IMR-90 (cell line): ENCODE measurements at regions not wholly inside any gene's neighbourhood (a gene's known extent, or its start where the extent isn't known, plus 50 kb on each side); places are given as distances from the start of the nearest gene placed in this dataset.

Source experiments
- ATAC-seq: fragments of 200-7000 bp; cut with Tn5 transposase; 2 replicates; pipeline ENCODE4 v1.9.1; 2020; ENCODE audit warnings: low read depth, mild to moderate bottlenecking, moderate library complexity
- BruUV-seq: library from RNA; stranded (reverse); fragments of 400-500 nt; replicated peaks from 2 replicates; lab custom pipeline; 2021; lab: Mats Ljungman, UMichigan
- CTCF ChIA-PET: fragments of 300-600 bp; formaldehyde crosslinking; extraction: SDS; loops from one replicate; lab custom pipeline; 2021; ENCODE audit warnings: antibody characterized with exemption; lab: Yijun Ruan, JAX
- POLR2A ChIA-PET: fragments of 300-600 bp; sonication (Branson Sonifier 250); formaldehyde crosslinking; loops from one replicate; lab custom pipeline; 2022; ENCODE audit warnings: antibody characterized with exemption; ENCODE audit not compliant: unreplicated experiment; lab: Charles Lee
- DNase-seq: peaks from one replicate; pipeline ENCODE4 v3.0.0; 2013
- H2AFZ ChIP-seq: replicated peaks from 2 replicates; pipeline ENCODE3; 2013; ENCODE audit warnings: low read length, mild to moderate bottlenecking; ENCODE audit not compliant: poor library complexity
- H2AK5ac ChIP-seq: 2 replicates; pipeline ENCODE4 v1.6.1; 2013; ENCODE audit warnings: low read depth, low read length, inconsistent platforms
- H2AK9ac ChIP-seq: replicated peaks from 2 replicates; pipeline ENCODE3; 2013; ENCODE audit warnings: mild to moderate bottlenecking, low read depth, low read length, moderate library complexity; ENCODE audit not compliant: poor library complexity
- H2BK120ac ChIP-seq: 2 replicates; pipeline ENCODE4 v1.6.1; 2013; ENCODE audit warnings: low read depth, low read length, inconsistent platforms
- H2BK15ac ChIP-seq: 3 replicates; pipeline ENCODE4 v1.6.1; 2013; ENCODE audit warnings: low read depth, low read length, inconsistent platforms
- H2BK20ac ChIP-seq: 2 replicates; pipeline ENCODE4 v1.6.1; 2013; ENCODE audit warnings: low read depth, mild to moderate bottlenecking, inconsistent platforms, low read length, moderate library complexity
- H2BK5ac ChIP-seq: 2 replicates; pipeline ENCODE4 v1.6.1; 2013; ENCODE audit warnings: mild to moderate bottlenecking, low read depth, low read length, inconsistent platforms; ENCODE audit not compliant: poor library complexity, severe bottlenecking
- H3K14ac ChIP-seq: replicated peaks from 2 replicates; pipeline ENCODE4 v1.6.1; 2013; ENCODE audit warnings: low read depth, low read length, inconsistent platforms
- H3K18ac ChIP-seq: 2 replicates; pipeline ENCODE4 v1.6.1; 2013; ENCODE audit warnings: low read depth, low read length, control low read depth
- H3K23ac ChIP-seq: 2 replicates; pipeline ENCODE4 v1.6.1; 2013; ENCODE audit warnings: low read depth, low read length, inconsistent platforms
- H3K27ac ChIP-seq: 2 replicates; pipeline ENCODE4 v1.5.1; 2013; ENCODE audit warnings: mild to moderate bottlenecking, control low read depth, low read length; ENCODE audit not compliant: insufficient read depth
- H3K27me3 ChIP-seq: 2 replicates; pipeline ENCODE4 v1.6.1; 2013; ENCODE audit warnings: low read length; ENCODE audit not compliant: control insufficient read depth, insufficient read depth
- H3K36me3 ChIP-seq: 2 replicates; pipeline ENCODE4 v1.6.1; 2013; ENCODE audit warnings: low read length, mixed read lengths; ENCODE audit not compliant: control insufficient read depth, insufficient read depth
- H3K4ac ChIP-seq: 2 replicates; pipeline ENCODE4 v1.6.1; 2013; ENCODE audit warnings: low read depth, low read length, inconsistent platforms
- H3K4me1 ChIP-seq: 2 replicates; pipeline ENCODE4 v1.6.1; 2013; ENCODE audit warnings: low read length, mixed read lengths; ENCODE audit not compliant: control insufficient read depth, insufficient read depth
- H3K4me2 ChIP-seq: 2 replicates; pipeline ENCODE4 v1.6.1; 2013; ENCODE audit warnings: low read depth, mild to moderate bottlenecking, control low read depth, low read length, moderate library complexity
- H3K4me3 ChIP-seq: 2 replicates; pipeline ENCODE4 v1.5.1; 2013; ENCODE audit warnings: low read depth, mild to moderate bottlenecking, control low read depth, low read length, moderate library complexity; ENCODE audit not compliant: insufficient read depth
- H3K56ac ChIP-seq: 2 replicates; pipeline ENCODE4 v1.6.1; 2013; ENCODE audit warnings: low read length, inconsistent platforms; ENCODE audit not compliant: insufficient read depth; ENCODE audit errors: extremely low read depth
- H3K79me1 ChIP-seq, 2 experiments: 2 replicates each; pipeline ENCODE4 v1.6.1; 2013; ENCODE audit warnings: low read length in 2 of 2, inconsistent platforms in 1 of 2, low read depth in 1 of 2
- H3K9ac ChIP-seq: 2 replicates; pipeline ENCODE4 v1.6.1; 2013; ENCODE audit warnings: low read depth, low read length, control low read depth
- H3K9me1 ChIP-seq: 2 replicates; pipeline ENCODE4 v1.6.1; 2013; ENCODE audit warnings: low read length, inconsistent platforms; ENCODE audit not compliant: insufficient read depth
- H3K9me3 ChIP-seq: 2 replicates; pipeline ENCODE4 v1.6.1; 2013; ENCODE audit warnings: low read length; ENCODE audit not compliant: control insufficient read depth, insufficient read depth
- H4K20me1 ChIP-seq: 2 replicates; pipeline ENCODE4 v1.6.1; 2013; ENCODE audit warnings: low read length, inconsistent platforms; ENCODE audit not compliant: insufficient read depth
- H4K5ac ChIP-seq: 2 replicates; pipeline ENCODE4 v1.6.1; 2013; ENCODE audit warnings: mild to moderate bottlenecking, low read depth, low read length, control low read depth
- H4K8ac ChIP-seq, 2 experiments: 2 replicates each; pipeline ENCODE4 v1.6.1; 2013; ENCODE audit warnings: low read depth in 2 of 2, low read length in 2 of 2, control low read depth in 1 of 2, inconsistent platforms in 1 of 2
- H4K91ac ChIP-seq: 2 replicates; pipeline ENCODE4 v1.6.1; 2013; ENCODE audit warnings: low read depth, low read length, inconsistent platforms; ENCODE audit not compliant: insufficient read depth
- BHLHE40 ChIP-seq: fragments of 150-350 bp; IDR thresholded peaks from 2 replicates; pipeline ENCODE4 v1.6.1; 2016; ENCODE audit warnings: mild to moderate bottlenecking, low read depth, low read length
- CEBPB ChIP-seq: IDR thresholded peaks from 2 replicates; pipeline ENCODE4 v1.6.1; 2012; ENCODE audit warnings: low read depth, low read length, improper control_type of control experiment
- CTCF ChIP-seq: conservative IDR thresholded peaks from 2 replicates; pipeline ENCODE4 v1.5.1; 2012; ENCODE audit warnings: mild to moderate bottlenecking, low read depth, low read length, improper control_type of control experiment
- ELK1 ChIP-seq: fragments of 150-350 bp; IDR thresholded peaks from 2 replicates; pipeline ENCODE4 v1.6.1; 2016; ENCODE audit warnings: low read depth, mild to moderate bottlenecking, low read length, moderate library complexity, borderline replicate concordance
- FOS ChIP-seq: fragments of 150-350 bp; IDR thresholded peaks from 2 replicates; pipeline ENCODE4 v1.6.1; 2016; ENCODE audit warnings: low read depth, low read length
- MAZ ChIP-seq: IDR thresholded peaks from 2 replicates; pipeline ENCODE4 v1.6.1; 2012; ENCODE audit warnings: low read depth, mild to moderate bottlenecking, low read length, improper control_type of control experiment, moderate library complexity, borderline replicate concordance
- MXI1 ChIP-seq: IDR thresholded peaks from 2 replicates; pipeline ENCODE4 v1.6.1; 2012; ENCODE audit warnings: low read depth, mild to moderate bottlenecking, low read length, moderate library complexity, borderline replicate concordance
- NFE2L2 ChIP-seq: fragments of 150-350 bp; IDR thresholded peaks from 2 replicates; pipeline ENCODE4 v1.6.1; 2016; ENCODE audit warnings: low read depth, mild to moderate bottlenecking, low read length
- RAD21 ChIP-seq: IDR thresholded peaks from 2 replicates; pipeline ENCODE4 v1.6.1; 2012; ENCODE audit warnings: low read length, improper control_type of control experiment
- RFX5 ChIP-seq: IDR thresholded peaks from 2 replicates; pipeline ENCODE4 v1.8.0; 2012; ENCODE audit warnings: low read depth, mild to moderate bottlenecking, low read length, moderate library complexity
- SMC3 ChIP-seq: fragments of 150-350 bp; IDR thresholded peaks from 2 replicates; pipeline ENCODE4 v1.6.1; 2016; ENCODE audit warnings: low read depth, mild to moderate bottlenecking, antibody characterized with exemption, low read length, moderate library complexity
- WGBS, 2 experiments: methylation state at CpG; one replicate each; pipeline versions ENCODE4 v1.1.5 to v1.1.7; 2013; ENCODE audit warnings: missing lambda C conversion rate in 2 of 2; ENCODE audit not compliant: insufficient read length in 1 of 2; ENCODE audit errors: extremely low coverage in 2 of 2; 5-methylcytosine and 5-hydroxymethylcytosine counted together
- dilution Hi-C: fragments of 300-500 bp; cut with HindIII; formaldehyde crosslinking; loops from one replicate; pipeline ENCODE4 v1.14.3; 2018; ENCODE audit warnings: low sequenced_read_pairs; ENCODE audit not compliant: unreplicated experiment
- in situ Hi-C: fragments of 300-500 bp; cut with MboI; formaldehyde crosslinking; loops from 3 replicates; pipeline ENCODE4 v1.14.3; 2019; ENCODE audit warnings: low sequenced_read_pairs, inconsistent platforms, mixed read lengths
- intact Hi-C: fragments of 100-400 bp; cut with micrococcal nuclease; formaldehyde crosslinking; loops from 2 replicates; pipeline ENCODE4 v1.10.0; 2022

GRCh38 chr6:2404211-2404929 lies 159.0 kb upstream of the GMDS start:
- Histone ChIP-seq H4K20me1 (no peaks in the 10 kb centered on the region), H3K9ac (no peak overlapping the region), H3K4me2 (no peak overlapping the region), H3K56ac (no peak overlapping the region), H3K27ac (no peak overlapping the region), H3K79me1 (no peaks in the 10 kb centered on the region), H3K23ac (no peak overlapping the region), H3K4me3 (no peak overlapping the region), H3K4ac (no peak overlapping the region), H3K9me1 (no peaks in the 10 kb centered on the region), H3K4me1 (no peaks in the 10 kb centered on the region), H2BK20ac (no peak overlapping the region), H2BK120ac (no peak overlapping the region), H3K18ac (no peak overlapping the region), H3K27me3 (no peaks in the 10 kb centered on the region), H3K36me3 (no peaks in the 10 kb centered on the region; the same call in 1 of the 2 replicates), H4K91ac (no peak overlapping the region), H2AFZ (no peak overlapping the region), H3K14ac (no peak overlapping the region), H4K8ac (no peak overlapping the region), H2BK15ac (no peak overlapping the region), H3K9me3 (no peaks in the 10 kb centered on the region), H2BK5ac (no peak overlapping the region), H4K5ac (no peak overlapping the region), H2AK9ac (no peak overlapping the region), H2AK5ac (no peak overlapping the region)
- in situ Hi-C loops (no loop called here), intact Hi-C loops (no loop called here), dilution Hi-C loops (no loop called here)
- ATAC-seq (no peak), DNase-seq (no peak)
- TF ChIP-seq MAZ = no peak
- TF ChIP-seq CTCF = no peak
- no peak for TF ChIP-seq MXI1
- no peak for TF ChIP-seq NFE2L2
- no peak for TF ChIP-seq SMC3
- no peak for TF ChIP-seq FOS
- no peak for TF ChIP-seq RAD21
- TF ChIP-seq ELK1 = no peak
- no peak for TF ChIP-seq BHLHE40
- TF ChIP-seq CEBPB = no peak
- TF ChIP-seq RFX5 = no peak
- POLR2A ChIA-PET = no interaction called here
- 100% methylated on average over 2 of the region's 6 CpGs; no CpG with 5 or more reads in 1 of the 2 experiments for WGBS, 2 experiments
- BruUV-seq = no TSS peak
- CTCF ChIA-PET = no interaction called here
